ENCODE measurements at regions not wholly inside any gene's neighbourhood (a gene's known extent, or its start where the extent isn't known, plus 50 kb on each side); places are given as distances from the start of the nearest gene placed in this dataset.
"Not testable (repeated sequence)": the region's sequence is repeated elsewhere in the genome, so short reads cannot be mapped to it uniquely, and the experiment has no call there.

- DNase-seq (ENCODE audit: low spot score), result no peak
Observed at GRCh38 chr11:34001557-34002064, 49.9 kb upstream of the CAPRIN1 start.

- no peak for DNase-seq (ENCODE audit: low spot score)
Observed at GRCh38 chr11:33999393-33999792, 52.1 kb upstream of the CAPRIN1 start.

GRCh38 chr11:33997584-33998251 lies 53.8 kb upstream of the CAPRIN1 start:
- DNase-seq (ENCODE audit: low spot score), result no peak

- DNase-seq (ENCODE audit: low spot score), result peak; percentile 73
Observed at GRCh38 chr11:33996498-33997454, 54.8 kb upstream of the CAPRIN1 start.

GRCh38 chr11:33994937-33995336 lies 56.6 kb upstream of the CAPRIN1 start:
- no peak for DNase-seq (ENCODE audit: low spot score)

GRCh38 chr11:33991136-33991535 lies 60.4 kb upstream of the CAPRIN1 start:
- DNase-seq (ENCODE audit: low spot score), result not testable (repeated sequence)

GRCh38 chr11:33990131-33990530 lies 61.4 kb upstream of the CAPRIN1 start:
- DNase-seq (ENCODE audit: low spot score), result not testable (repeated sequence)

GRCh38 chr11:33989461-33989860 lies 62.1 kb upstream of the CAPRIN1 start:
- no peak for DNase-seq (ENCODE audit: low spot score)

GRCh38 chr11:33988586-33989370 lies 62.8 kb upstream of the CAPRIN1 start:
- no peak for DNase-seq (ENCODE audit: low spot score)

- DNase-seq (ENCODE audit: low spot score), result peak; percentile 70
Observed at GRCh38 chr11:33987975-33988580, 63.5 kb upstream of the CAPRIN1 start.

GRCh38 chr11:33987545-33987944 lies 64.0 kb upstream of the CAPRIN1 start:
- no peak for DNase-seq (ENCODE audit: low spot score)

- DNase-seq (ENCODE audit: low spot score), result not testable (repeated sequence)
Observed at GRCh38 chr11:33986597-33987501, 64.7 kb upstream of the CAPRIN1 start.

- no peak for DNase-seq (ENCODE audit: low spot score)
Observed at GRCh38 chr11:33984682-33985389, 66.7 kb upstream of the CAPRIN1 start.

GRCh38 chr11:33982661-33983060 lies 68.9 kb upstream of the CAPRIN1 start:
- no peak for DNase-seq (ENCODE audit: low spot score)

- no peak for DNase-seq (ENCODE audit: low spot score)
Observed at GRCh38 chr11:33980897-33981296, 70.6 kb upstream of the CAPRIN1 start.

GRCh38 chr11:33978376-33978775 lies 73.2 kb upstream of the CAPRIN1 start:
- no peak for DNase-seq (ENCODE audit: low spot score)

GRCh38 chr11:33977676-33978075 lies 73.9 kb upstream of the CAPRIN1 start:
- DNase-seq (ENCODE audit: low spot score), result no peak

- no peak for DNase-seq (ENCODE audit: low spot score)
Observed at GRCh38 chr11:33976495-33977199, 74.9 kb upstream of the CAPRIN1 start.

GRCh38 chr11:33974804-33975203 lies 76.7 kb upstream of the CAPRIN1 start:
- DNase-seq (ENCODE audit: low spot score), result no peak
